H9 (cell line): ENCODE measurements at regions not wholly inside any gene's neighbourhood (a gene's known extent, or its start where the extent isn't known, plus 50 kb on each side); places are given as distances from the start of the nearest gene placed in this dataset.
A peak's percentile ranks its signal among the peaks of the same experiment; 100 is the strongest.

Source experiments
- DNase-seq: peaks from one replicate; pipeline ENCODE4 v3.0.0-alpha.2; 2017
- H2AFZ ChIP-seq: one replicate; pipeline ENCODE4 v1.6.1; 2013; ENCODE audit warnings: mild to moderate bottlenecking, low read length, control low read depth, moderate library complexity
- H2AK5ac ChIP-seq: 2 replicates; pipeline ENCODE4 v1.6.1; 2013; ENCODE audit warnings: low read length, control low read depth, mixed read lengths; ENCODE audit not compliant: insufficient read length
- H2BK120ac ChIP-seq: one replicate; pipeline ENCODE4 v1.6.1; 2013; ENCODE audit warnings: low read depth, mild to moderate bottlenecking, low read length, control low read depth, inconsistent platforms; ENCODE audit not compliant: poor library complexity, severe bottlenecking
- H2BK12ac ChIP-seq: 2 replicates; pipeline ENCODE4 v1.6.1; 2013; ENCODE audit warnings: low read length, control low read depth, mixed read lengths, low read depth; ENCODE audit not compliant: insufficient read length
- H2BK15ac ChIP-seq: 2 replicates; pipeline ENCODE4 v1.6.1; 2013; ENCODE audit warnings: low read depth, low read length, control low read depth
- H2BK20ac ChIP-seq: one replicate; pipeline ENCODE4 v1.6.1; 2013; ENCODE audit warnings: low read depth, mild to moderate bottlenecking, low read length, control low read depth, inconsistent platforms; ENCODE audit not compliant: poor library complexity, severe bottlenecking
- H2BK5ac ChIP-seq: 2 replicates; pipeline ENCODE4 v1.6.1; 2013; ENCODE audit warnings: low read length, control low read depth, mixed read lengths; ENCODE audit not compliant: insufficient read length
- H3K14ac ChIP-seq: 2 replicates; pipeline ENCODE4 v1.6.1; 2013; ENCODE audit warnings: low read length, control low read depth; ENCODE audit not compliant: insufficient read depth
- H3K18ac ChIP-seq: 2 replicates; pipeline ENCODE4 v1.6.1; 2013; ENCODE audit warnings: low read depth, mild to moderate bottlenecking, mixed read lengths, low read length, control low read depth; ENCODE audit not compliant: insufficient read length
- H3K23ac ChIP-seq: 2 replicates; pipeline ENCODE4 v1.6.1; 2013; ENCODE audit warnings: low read length, control low read depth, mixed read lengths, low read depth; ENCODE audit not compliant: insufficient read length
- H3K23me2 ChIP-seq: 2 replicates; pipeline ENCODE4 v1.6.1; 2013; ENCODE audit warnings: low read depth, mild to moderate bottlenecking, mixed read lengths, low read length, control low read depth; ENCODE audit not compliant: insufficient read length, poor library complexity, severe bottlenecking
- H3K27ac ChIP-seq: 2 replicates; pipeline ENCODE4 v1.5.1; 2013; ENCODE audit warnings: low read length, control low read depth, mixed read lengths, low read depth; ENCODE audit not compliant: insufficient read length
- H3K27me3 ChIP-seq: 2 replicates; pipeline ENCODE4 v1.6.1; 2013; ENCODE audit warnings: low read length, control low read depth, inconsistent platforms; ENCODE audit not compliant: insufficient read depth
- H3K4ac ChIP-seq: 2 replicates; pipeline ENCODE4 v1.6.1; 2013; ENCODE audit warnings: low read depth, mild to moderate bottlenecking, control low read depth, inconsistent platforms, low read length, moderate library complexity
- H3K4me1 ChIP-seq: 2 replicates; pipeline ENCODE4 v1.6.1; 2013; ENCODE audit warnings: low read length, control low read depth, inconsistent platforms; ENCODE audit not compliant: insufficient read depth
- H3K4me2 ChIP-seq: 2 replicates; pipeline ENCODE4 v1.6.1; 2013; ENCODE audit warnings: low read length, control low read depth, mixed read lengths; ENCODE audit not compliant: insufficient read length, insufficient read depth
- H3K56ac ChIP-seq: 2 replicates; pipeline ENCODE4 v1.6.1; 2013; ENCODE audit warnings: low read depth, mild to moderate bottlenecking, mixed read lengths, low read length, control low read depth; ENCODE audit not compliant: insufficient read length
- H3K79me1 ChIP-seq: 2 replicates; pipeline ENCODE4 v1.6.1; 2013; ENCODE audit warnings: low read depth, mild to moderate bottlenecking, moderate library complexity, low read length, control low read depth, inconsistent platforms; ENCODE audit not compliant: insufficient read depth, poor library complexity, severe bottlenecking
- H3K79me2 ChIP-seq: 2 replicates; pipeline ENCODE4 v1.6.1; 2013; ENCODE audit warnings: low read length, control low read depth, inconsistent platforms; ENCODE audit not compliant: insufficient read depth
- H3K9ac ChIP-seq: 2 replicates; pipeline ENCODE4 v1.6.1; 2013; ENCODE audit warnings: low read length, control low read depth, mixed read lengths; ENCODE audit not compliant: insufficient read length; ENCODE audit errors: extremely low read depth
- H3K9me3 ChIP-seq: one replicate; pipeline ENCODE4 v1.6.1; 2013; ENCODE audit warnings: low read depth, low read length, inconsistent platforms; ENCODE audit not compliant: control insufficient read depth
- H3T11ph ChIP-seq: one replicate; pipeline ENCODE4 v1.6.1; 2013; ENCODE audit warnings: mild to moderate bottlenecking, low read length, control low read depth, inconsistent platforms
- H4K20me1 ChIP-seq: one replicate; pipeline ENCODE4 v1.6.1; 2013; ENCODE audit not compliant: control insufficient read depth, insufficient read length, insufficient read depth
- H4K5ac ChIP-seq: 2 replicates; pipeline ENCODE4 v1.6.1; 2013; ENCODE audit warnings: low read depth, mild to moderate bottlenecking, mixed read lengths, low read length, control low read depth; ENCODE audit not compliant: insufficient read length
- H4K8ac ChIP-seq: replicated peaks from 2 replicates; pipeline ENCODE4 v1.6.1; 2013; ENCODE audit warnings: low read length, control low read depth, mixed read lengths, low read depth; ENCODE audit not compliant: insufficient read length
- H4K91ac ChIP-seq: 2 replicates; pipeline ENCODE4 v1.6.1; 2013; ENCODE audit warnings: low read depth, mild to moderate bottlenecking, moderate library complexity, mixed read lengths, low read length, control low read depth; ENCODE audit not compliant: insufficient read length
- H3K27ac Mint-ChIP-seq, 3 experiments: 2 replicates in 2 of 3; 3 replicates in 1 of 3; pipeline ENCODE4 v1.8.0; 2020 to 2021; ENCODE audit warnings: mixed read lengths in 3 of 3, mild to moderate bottlenecking in 1 of 3, moderate library complexity in 1 of 3
- H3K27me3 Mint-ChIP-seq: 2 replicates; pipeline ENCODE4 v1.8.0; 2021; ENCODE audit warnings: low read depth, mild to moderate bottlenecking, moderate library complexity, mixed read lengths
- H3K36me3 Mint-ChIP-seq, 3 experiments: 2 replicates in 2 of 3; 3 replicates in 1 of 3; pipeline ENCODE4 v1.8.0; 2020 to 2021; ENCODE audit warnings: low read depth in 3 of 3, mixed read lengths in 3 of 3; ENCODE audit not compliant: insufficient read depth in 1 of 3
- H3K4me1 Mint-ChIP-seq, 2 experiments: 2 replicates each; pipeline ENCODE4 v1.8.0; 2020; ENCODE audit warnings: mixed read lengths in 2 of 2
- H3K4me3 Mint-ChIP-seq, 2 experiments: 2 replicates in 1 of 2; 3 replicates in 1 of 2; pipeline ENCODE4 v1.8.0; 2020 to 2021; ENCODE audit warnings: mild to moderate bottlenecking in 2 of 2, mixed read lengths in 2 of 2, moderate library complexity in 1 of 2
- H3K9me3 Mint-ChIP-seq, 2 experiments: 2 replicates in 1 of 2; 3 replicates in 1 of 2; pipeline ENCODE4 v1.8.0; 2020; ENCODE audit warnings: mild to moderate bottlenecking in 2 of 2, mixed read lengths in 2 of 2, moderate library complexity in 1 of 2
- WGBS: extraction: QIAGEN DNeasy Blood & Tissue Kit; methylation state at CpG from one replicate; pipeline ENCODE4 v1.1.7; 2013; ENCODE audit warnings: missing lambda C conversion rate, low lambda C conversion rate, mixed read lengths; ENCODE audit not compliant: insufficient read length; ENCODE audit errors: extremely low coverage; 5-methylcytosine and 5-hydroxymethylcytosine counted together
- TF ChIP-seq, protein P1 (sequence below): fragments of 200-600 bp; sonication (generic); conservative IDR thresholded peaks from 3 replicates; pipeline ENCODE4 v1.8.0; 2021; ENCODE audit warnings: antibody characterized with exemption, mild to moderate bottlenecking

DNA sequence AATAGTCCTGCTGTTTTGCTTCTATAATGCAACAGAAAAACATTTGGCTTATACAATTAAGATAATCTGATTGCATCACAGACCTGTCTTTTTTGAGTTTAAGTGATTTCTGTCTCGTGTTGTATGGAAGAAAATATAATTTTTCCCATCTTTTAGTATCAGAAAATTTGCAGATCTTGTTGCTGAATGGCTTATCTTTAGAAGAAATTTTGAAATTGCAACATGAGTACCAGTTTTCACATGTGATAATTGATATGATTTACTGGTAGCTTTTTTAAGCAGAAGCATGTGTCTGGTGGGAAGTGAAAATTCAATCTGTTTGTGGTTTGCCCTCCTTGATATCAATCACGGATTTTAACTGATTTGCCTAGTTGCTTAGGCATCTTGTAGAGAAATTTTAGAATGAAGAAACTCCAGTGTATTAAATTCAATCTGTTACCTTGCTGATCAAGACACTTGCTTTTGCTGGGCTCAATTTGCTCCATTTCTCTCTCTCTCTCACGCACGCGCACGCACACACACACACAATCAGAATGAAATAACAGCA is 89.8 kb upstream of the MYCBP2 start:
- no peak overlapping the region for H3T11ph ChIP-seq
- H3K56ac ChIP-seq, result no peak overlapping the region
- no peak overlapping the region for H3K18ac ChIP-seq
- no peak overlapping the region for H4K5ac ChIP-seq
- peaks cover 6% of the 10 kb centered on the region in 2 experiments; a peak in 3 of 4 replicates for H3K4me1 Mint-ChIP-seq
- no peak overlapping the region for H2BK15ac ChIP-seq
- no peak overlapping the region for H2BK120ac ChIP-seq
- no peak overlapping the region for H3K4ac ChIP-seq
- no peak overlapping the region for H3K9ac ChIP-seq
- H3K27ac ChIP-seq, result no peak overlapping the region
- no peak overlapping the region for H4K8ac ChIP-seq
- H2AK5ac ChIP-seq, result no peak overlapping the region
- H3K23ac ChIP-seq, result no peak overlapping the region
- H3K36me3 Mint-ChIP-seq, result no peaks in the 10 kb centered on the region; a peak in 1 of 7 replicates
- H3K9me3 ChIP-seq, result no peaks in the 10 kb centered on the region
- TF ChIP-seq, protein P1, sequence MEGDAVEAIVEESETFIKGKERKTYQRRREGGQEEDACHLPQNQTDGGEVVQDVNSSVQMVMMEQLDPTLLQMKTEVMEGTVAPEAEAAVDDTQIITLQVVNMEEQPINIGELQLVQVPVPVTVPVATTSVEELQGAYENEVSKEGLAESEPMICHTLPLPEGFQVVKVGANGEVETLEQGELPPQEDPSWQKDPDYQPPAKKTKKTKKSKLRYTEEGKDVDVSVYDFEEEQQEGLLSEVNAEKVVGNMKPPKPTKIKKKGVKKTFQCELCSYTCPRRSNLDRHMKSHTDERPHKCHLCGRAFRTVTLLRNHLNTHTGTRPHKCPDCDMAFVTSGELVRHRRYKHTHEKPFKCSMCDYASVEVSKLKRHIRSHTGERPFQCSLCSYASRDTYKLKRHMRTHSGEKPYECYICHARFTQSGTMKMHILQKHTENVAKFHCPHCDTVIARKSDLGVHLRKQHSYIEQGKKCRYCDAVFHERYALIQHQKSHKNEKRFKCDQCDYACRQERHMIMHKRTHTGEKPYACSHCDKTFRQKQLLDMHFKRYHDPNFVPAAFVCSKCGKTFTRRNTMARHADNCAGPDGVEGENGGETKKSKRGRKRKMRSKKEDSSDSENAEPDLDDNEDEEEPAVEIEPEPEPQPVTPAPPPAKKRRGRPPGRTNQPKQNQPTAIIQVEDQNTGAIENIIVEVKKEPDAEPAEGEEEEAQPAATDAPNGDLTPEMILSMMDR, result no peak
- WGBS, result no CpG with 5 or more reads among the region's 6 CpGs
- H3K4me3 Mint-ChIP-seq, result no peak overlapping the region
- H3K27ac Mint-ChIP-seq, result peak overlapping the region in 1 of 3 experiments; percentile 10; a peak in 1 of 7 replicates
- H4K91ac ChIP-seq, result no peak overlapping the region
- no peak overlapping the region for H2BK20ac ChIP-seq
- no peaks in the 10 kb centered on the region; a peak in 2 of 5 replicates for H3K9me3 Mint-ChIP-seq
- H4K20me1 ChIP-seq, result no peaks in the 10 kb centered on the region
- H3K79me1 ChIP-seq, result no peaks in the 10 kb centered on the region
- no peaks in the 10 kb centered on the region for H3K23me2 ChIP-seq
- no peak overlapping the region for H3K4me2 ChIP-seq
- no peak overlapping the region for H2AFZ ChIP-seq
- no peak overlapping the region for H2BK12ac ChIP-seq
- H3K14ac ChIP-seq, result no peak overlapping the region
- H3K27me3 Mint-ChIP-seq, result no peaks in the 10 kb centered on the region
- no peaks in the 10 kb centered on the region for H3K27me3 ChIP-seq
- H2BK5ac ChIP-seq, result no peak overlapping the region
- no peaks in the 10 kb centered on the region for H3K79me2 ChIP-seq
- DNase-seq, result no peak
- peaks cover 2% of the 10 kb centered on the region; the same call in 1 of the 2 replicates for H3K4me1 ChIP-seq
